ENCODE measurements at regions not wholly inside any gene's neighbourhood (a gene's known extent, or its start where the extent isn't known, plus 50 kb on each side); places are given as distances from the start of the nearest gene placed in this dataset.
"Not testable (repeated sequence)": the region's sequence is repeated elsewhere in the genome, so short reads cannot be mapped to it uniquely, and the experiment has no call there.

DNA sequence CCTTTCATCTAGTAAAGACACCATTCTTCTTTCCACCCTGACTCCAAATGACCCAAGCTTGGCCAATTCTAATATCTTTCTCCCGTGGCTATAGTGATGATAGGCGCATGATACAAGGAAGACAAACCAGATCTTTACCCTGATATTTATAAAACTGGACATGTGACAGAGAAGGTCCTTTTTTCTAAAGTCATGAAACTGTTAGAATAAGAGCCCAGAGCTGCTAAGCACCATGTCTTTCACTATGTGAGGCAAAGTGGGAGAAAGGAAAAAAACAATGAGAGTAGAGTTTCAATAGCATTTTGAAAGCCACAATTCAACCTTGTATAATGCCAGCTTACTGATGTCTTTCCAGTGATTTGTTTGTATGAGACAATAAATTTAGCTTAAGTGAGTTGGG is 212.4 kb downstream of the RASSF9 start:
- no peak for DNase-seq (ENCODE audit: low read depth, low spot score)
- ChIA-PET CTCF (interaction anchor here (1.0 kb wide), 1 partner anchor 155 kb away, joined by 3 read pairs; no protein-coding TSS in a partner anchor), POLR2A (no interaction called here)
- no peak overlapping the region for H3K4me3 ChIP-seq (ENCODE audit: low read depth, low read length)
- TF ChIP-seq CTCF (IDR thresholded peaks at IDR 0.05; ENCODE audit: insufficient read depth, low read length, missing control alignments) = no peak

DNA sequence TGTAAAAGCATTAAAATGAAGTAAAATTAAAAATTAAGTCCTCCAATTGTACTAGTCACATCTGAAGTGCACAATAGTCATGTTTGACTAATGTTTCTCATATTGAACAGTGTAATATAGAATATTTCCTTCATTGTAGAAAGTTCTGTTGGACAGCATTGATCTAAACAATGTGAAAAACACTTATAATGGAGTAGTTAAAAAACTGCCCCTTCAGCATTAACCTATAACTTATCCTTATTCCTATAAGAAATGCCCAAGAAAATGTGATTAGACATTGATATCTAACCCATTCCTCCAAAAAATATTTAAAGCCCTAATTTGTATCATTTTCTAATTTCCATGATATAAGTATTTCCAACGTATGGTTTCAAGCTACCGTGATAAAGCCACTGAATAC is 210.7 kb downstream of the RASSF9 start:
- POLR2A ChIA-PET = no interaction called here
- no peak for DNase-seq (ENCODE audit: low read depth, low spot score)
- CTCF ChIA-PET = interaction anchor here (1.2 kb wide), 1 partner anchor 241 kb away, joined by 7 read pairs; no protein-coding TSS in a partner anchor
- TF ChIP-seq CTCF (IDR thresholded peaks at IDR 0.05; ENCODE audit: insufficient read depth, low read length, missing control alignments) = no peak
- H3K4me3 ChIP-seq (ENCODE audit: low read depth, low read length) = no peak overlapping the region

DNA sequence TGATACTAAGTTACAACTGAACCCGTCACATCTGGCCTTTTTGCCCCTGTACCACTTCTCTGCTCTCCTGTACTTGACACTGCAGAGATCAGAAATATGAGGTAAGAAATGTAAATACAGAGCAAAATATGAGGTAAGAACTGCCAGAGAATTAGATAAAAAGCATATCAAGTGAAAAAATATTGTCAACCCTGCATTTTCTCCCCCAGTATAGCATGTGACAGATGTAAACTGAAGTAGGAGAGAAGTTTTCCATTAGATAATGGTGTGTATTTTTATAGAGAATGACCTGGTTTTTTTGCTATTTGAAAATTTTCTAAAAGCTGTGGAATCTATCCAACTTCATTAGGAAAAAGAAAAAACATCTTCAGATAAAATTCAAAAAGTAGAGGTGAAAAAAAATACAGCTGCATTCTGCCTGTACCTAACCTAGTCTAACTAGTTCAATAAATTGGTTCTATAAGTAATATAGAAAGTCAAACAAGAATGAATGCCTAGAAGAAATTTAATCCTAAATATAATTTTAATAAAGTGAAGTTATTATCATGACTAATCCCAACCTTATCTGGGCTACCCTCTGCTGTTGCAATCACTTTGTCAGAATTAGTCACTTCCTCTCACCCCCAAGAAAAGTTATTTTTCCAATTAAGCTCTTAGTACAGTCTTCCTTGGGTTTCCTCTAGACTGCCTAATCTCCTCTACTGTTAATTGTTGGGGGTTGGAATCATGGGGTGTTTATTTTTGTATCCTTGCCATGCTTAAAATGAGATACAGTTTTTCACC is 210.0 kb downstream of the RASSF9 start:
- peak; percentile 21 for DNase-seq (ENCODE audit: low read depth, low spot score)
- ChIA-PET POLR2A (no interaction called here), CTCF (interaction anchor here (1.2 kb wide), 1 partner anchor 241 kb away, joined by 7 read pairs; no protein-coding TSS in a partner anchor)
- no peak for TF ChIP-seq CTCF (IDR thresholded peaks at IDR 0.05; ENCODE audit: insufficient read depth, low read length, missing control alignments)
- no peak overlapping the region for H3K4me3 ChIP-seq (ENCODE audit: low read depth, low read length)

- no peak for TF ChIP-seq CTCF (IDR thresholded peaks at IDR 0.05; ENCODE audit: insufficient read depth, low read length, missing control alignments)
- CTCF ChIA-PET = interaction anchor here (1.2 kb wide), 1 partner anchor 240 kb away, joined by 7 read pairs; no protein-coding TSS in a partner anchor
- no peak for DNase-seq (ENCODE audit: low read depth, low spot score)
- POLR2A ChIA-PET = no interaction called here
- no peak overlapping the region for H3K4me3 ChIP-seq (ENCODE audit: low read depth, low read length)
These were observed 209.4 kb downstream of the RASSF9 start for GRCh38 chr12:85626784-85627171.

- no peak for TF ChIP-seq CTCF (IDR thresholded peaks at IDR 0.05; ENCODE audit: insufficient read depth, low read length, missing control alignments)
- peak; percentile 21 for DNase-seq (ENCODE audit: low read depth, low spot score)
- POLR2A ChIA-PET = no interaction called here
- CTCF ChIA-PET = no interaction called here
- H3K4me3 ChIP-seq (ENCODE audit: low read depth, low read length) = no peak overlapping the region
These were observed 208.6 kb downstream of the RASSF9 start for GRCh38 chr12:85627584-85627983.

- DNase-seq (ENCODE audit: low read depth, low spot score); H3K4me3 ChIP-seq (ENCODE audit: low read depth, low read length); POLR2A ChIA-PET; CTCF ChIA-PET: not testable (repeated sequence)
These were observed 207.6 kb downstream of the RASSF9 start for GRCh38 chr12:85628562-85628961.

DNA sequence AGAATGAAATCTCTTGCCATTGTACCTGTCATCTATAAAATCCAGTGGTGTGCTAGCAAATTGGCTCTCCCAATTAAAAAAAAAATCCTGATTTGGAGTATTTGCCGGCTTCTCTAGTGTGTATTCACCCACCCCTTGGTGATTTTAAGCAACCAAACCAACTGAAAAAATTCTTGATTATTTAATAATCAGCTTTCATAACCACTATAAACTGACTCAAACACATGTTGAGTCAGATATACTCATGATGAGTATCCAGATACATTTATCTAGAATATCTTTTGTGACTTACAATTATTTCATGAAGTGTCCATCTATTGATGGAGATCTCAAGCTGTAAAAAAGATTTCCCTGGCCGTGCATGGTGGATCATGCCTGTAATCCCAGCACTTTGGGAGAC is 205.4 kb downstream of the RASSF9 start:
- CTCF ChIA-PET = no interaction called here
- TF ChIP-seq CTCF (IDR thresholded peaks at IDR 0.05; ENCODE audit: insufficient read depth, low read length, missing control alignments) = no peak
- no peak for DNase-seq (ENCODE audit: low read depth, low spot score)
- no peak overlapping the region for H3K4me3 ChIP-seq (ENCODE audit: low read depth, low read length)
- POLR2A ChIA-PET = no interaction called here

Measured in AG04449 (cell line).